ENCODE measurements at regions not wholly inside any gene's neighbourhood (a gene's known extent, or its start where the extent isn't known, plus 50 kb on each side); places are given as distances from the start of the nearest gene placed in this dataset.

DNA sequence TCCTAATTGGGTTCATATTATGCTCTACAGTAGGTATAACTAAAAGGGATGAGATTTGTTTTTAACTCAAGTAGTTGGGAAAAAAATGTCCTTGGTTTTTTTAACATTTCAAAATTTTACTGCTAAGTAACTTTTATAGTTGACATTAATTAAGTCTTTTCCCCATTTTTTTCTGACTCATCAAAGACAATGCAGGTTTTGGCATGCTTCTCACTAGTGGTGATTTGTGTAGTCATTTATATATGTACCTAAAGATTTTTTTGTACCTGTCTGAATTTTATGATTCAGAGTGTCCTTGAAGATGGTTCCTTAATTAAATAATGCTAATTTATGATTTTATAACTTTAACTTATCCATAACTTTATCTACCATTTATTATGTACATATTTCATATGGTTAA, 882.3 kb upstream of the TMEFF2 start:
- TF ChIP-seq, protein P1, sequence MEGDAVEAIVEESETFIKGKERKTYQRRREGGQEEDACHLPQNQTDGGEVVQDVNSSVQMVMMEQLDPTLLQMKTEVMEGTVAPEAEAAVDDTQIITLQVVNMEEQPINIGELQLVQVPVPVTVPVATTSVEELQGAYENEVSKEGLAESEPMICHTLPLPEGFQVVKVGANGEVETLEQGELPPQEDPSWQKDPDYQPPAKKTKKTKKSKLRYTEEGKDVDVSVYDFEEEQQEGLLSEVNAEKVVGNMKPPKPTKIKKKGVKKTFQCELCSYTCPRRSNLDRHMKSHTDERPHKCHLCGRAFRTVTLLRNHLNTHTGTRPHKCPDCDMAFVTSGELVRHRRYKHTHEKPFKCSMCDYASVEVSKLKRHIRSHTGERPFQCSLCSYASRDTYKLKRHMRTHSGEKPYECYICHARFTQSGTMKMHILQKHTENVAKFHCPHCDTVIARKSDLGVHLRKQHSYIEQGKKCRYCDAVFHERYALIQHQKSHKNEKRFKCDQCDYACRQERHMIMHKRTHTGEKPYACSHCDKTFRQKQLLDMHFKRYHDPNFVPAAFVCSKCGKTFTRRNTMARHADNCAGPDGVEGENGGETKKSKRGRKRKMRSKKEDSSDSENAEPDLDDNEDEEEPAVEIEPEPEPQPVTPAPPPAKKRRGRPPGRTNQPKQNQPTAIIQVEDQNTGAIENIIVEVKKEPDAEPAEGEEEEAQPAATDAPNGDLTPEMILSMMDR (tag by site-specific recombination; IDR thresholded peaks at IDR 0.05), result no peak
- TF ChIP-seq ZFP3 (tag by site-specific recombination; IDR thresholded peaks at IDR 0.05; ENCODE audit: low read depth) (no peak), ZNF473 (tag by site-specific recombination; IDR thresholded peaks at IDR 0.05) (no peak), ZBTB48 (tag by site-specific recombination; IDR thresholded peaks at IDR 0.05) (no peak), ZNF16 (tag by site-specific recombination; IDR thresholded peaks at IDR 0.05; ENCODE audit: low read depth) (no peak), ZNF184 (tag by site-specific recombination; IDR thresholded peaks at IDR 0.05) (no peak)
- TF ChIP-seq, protein P2, sequence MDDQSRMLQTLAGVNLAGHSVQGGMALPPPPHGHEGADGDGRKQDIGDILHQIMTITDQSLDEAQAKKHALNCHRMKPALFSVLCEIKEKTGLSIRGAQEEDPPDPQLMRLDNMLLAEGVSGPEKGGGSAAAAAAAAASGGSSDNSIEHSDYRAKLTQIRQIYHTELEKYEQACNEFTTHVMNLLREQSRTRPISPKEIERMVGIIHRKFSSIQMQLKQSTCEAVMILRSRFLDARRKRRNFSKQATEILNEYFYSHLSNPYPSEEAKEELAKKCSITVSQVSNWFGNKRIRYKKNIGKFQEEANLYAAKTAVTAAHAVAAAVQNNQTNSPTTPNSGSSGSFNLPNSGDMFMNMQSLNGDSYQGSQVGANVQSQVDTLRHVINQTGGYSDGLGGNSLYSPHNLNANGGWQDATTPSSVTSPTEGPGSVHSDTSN (CRISPR knock-in tag; IDR thresholded peaks at IDR 0.05), result no peak
- TF ChIP-seq, protein P3, sequence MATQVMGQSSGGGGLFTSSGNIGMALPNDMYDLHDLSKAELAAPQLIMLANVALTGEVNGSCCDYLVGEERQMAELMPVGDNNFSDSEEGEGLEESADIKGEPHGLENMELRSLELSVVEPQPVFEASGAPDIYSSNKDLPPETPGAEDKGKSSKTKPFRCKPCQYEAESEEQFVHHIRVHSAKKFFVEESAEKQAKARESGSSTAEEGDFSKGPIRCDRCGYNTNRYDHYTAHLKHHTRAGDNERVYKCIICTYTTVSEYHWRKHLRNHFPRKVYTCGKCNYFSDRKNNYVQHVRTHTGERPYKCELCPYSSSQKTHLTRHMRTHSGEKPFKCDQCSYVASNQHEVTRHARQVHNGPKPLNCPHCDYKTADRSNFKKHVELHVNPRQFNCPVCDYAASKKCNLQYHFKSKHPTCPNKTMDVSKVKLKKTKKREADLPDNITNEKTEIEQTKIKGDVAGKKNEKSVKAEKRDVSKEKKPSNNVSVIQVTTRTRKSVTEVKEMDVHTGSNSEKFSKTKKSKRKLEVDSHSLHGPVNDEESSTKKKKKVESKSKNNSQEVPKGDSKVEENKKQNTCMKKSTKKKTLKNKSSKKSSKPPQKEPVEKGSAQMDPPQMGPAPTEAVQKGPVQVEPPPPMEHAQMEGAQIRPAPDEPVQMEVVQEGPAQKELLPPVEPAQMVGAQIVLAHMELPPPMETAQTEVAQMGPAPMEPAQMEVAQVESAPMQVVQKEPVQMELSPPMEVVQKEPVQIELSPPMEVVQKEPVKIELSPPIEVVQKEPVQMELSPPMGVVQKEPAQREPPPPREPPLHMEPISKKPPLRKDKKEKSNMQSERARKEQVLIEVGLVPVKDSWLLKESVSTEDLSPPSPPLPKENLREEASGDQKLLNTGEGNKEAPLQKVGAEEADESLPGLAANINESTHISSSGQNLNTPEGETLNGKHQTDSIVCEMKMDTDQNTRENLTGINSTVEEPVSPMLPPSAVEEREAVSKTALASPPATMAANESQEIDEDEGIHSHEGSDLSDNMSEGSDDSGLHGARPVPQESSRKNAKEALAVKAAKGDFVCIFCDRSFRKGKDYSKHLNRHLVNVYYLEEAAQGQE (tag by site-specific recombination; IDR thresholded peaks at IDR 0.05), result no peak
